Endothelial cell of umbilical vein (primary cell): ENCODE measurements at regions not wholly inside any gene's neighbourhood (a gene's known extent, or its start where the extent isn't known, plus 50 kb on each side); places are given as distances from the start of the nearest gene placed in this dataset.

Experiments
- BruUV-seq: library from RNA; stranded (reverse); fragments of 400-500 nt; replicated peaks from 2 replicates; lab custom pipeline; 2021; lab: Mats Ljungman, UMichigan
- CTCF ChIA-PET: fragments of 300-600, 350-600 bp; sonication (Branson Sonifier 250); formaldehyde crosslinking; loops from one replicate; lab custom pipeline; 2021; ENCODE audit warnings: antibody characterized with exemption, inconsistent platforms; lab: Charles Lee
- POLR2A ChIA-PET: fragments of 300-600, 350-600 bp; sonication (Branson Sonifier 250); formaldehyde crosslinking; loops from one replicate; lab custom pipeline; 2021; ENCODE audit warnings: antibody characterized with exemption, inconsistent platforms; lab: Charles Lee
- DNase-seq: peaks from one replicate; pipeline ENCODE4 v3.0.0-alpha.2; 2011; ENCODE audit warnings: low read depth, low spot score
- FAIRE-seq: peaks from 2 replicates; lab custom pipeline; 2011; peaks lifted over from hg19 to GRCh38; lab: Jason Lieb, UNC
- H2AFZ ChIP-seq: 2 replicates; pipeline ENCODE4 v1.6.0; 2012; ENCODE audit warnings: low read depth, low read length, control low read depth, inconsistent platforms
- H3K27ac ChIP-seq: 2 replicates; pipeline ENCODE4 v1.5.1; 2011; ENCODE audit warnings: low read depth, mild to moderate bottlenecking, control low read depth, low read length, moderate library complexity; ENCODE audit not compliant: insufficient read depth
- H3K27me3 ChIP-seq, 2 experiments: 2 replicates each; pipeline versions ENCODE4 v1.6.0 to v1.6.1; 2011; ENCODE audit warnings: low read length in 2 of 2, mixed read lengths in 1 of 2; ENCODE audit not compliant: control insufficient read depth in 2 of 2, insufficient read depth in 2 of 2
- H3K36me3 ChIP-seq, 2 experiments: 2 replicates in 1 of 2; 3 replicates in 1 of 2; pipeline ENCODE4 v1.5.1; 2011; ENCODE audit warnings: low read length in 2 of 2, mild to moderate bottlenecking in 1 of 2, moderate library complexity in 1 of 2; ENCODE audit not compliant: control insufficient read depth in 2 of 2, insufficient read depth in 2 of 2; ENCODE audit errors: extremely low read depth in 1 of 2
- H3K4me1 ChIP-seq: 3 replicates; pipeline ENCODE4 v1.5.1; 2011; ENCODE audit warnings: mild to moderate bottlenecking, low read length; ENCODE audit not compliant: control insufficient read depth, insufficient read depth; ENCODE audit errors: extremely low read depth
- H3K4me2 ChIP-seq: 2 replicates; pipeline ENCODE4 v1.6.1; 2011; ENCODE audit warnings: low read length, control low read depth, mixed read lengths; ENCODE audit not compliant: insufficient read depth
- H3K4me3 ChIP-seq, 3 experiments: fragments of 200-600 bp in 1 of 3; sonication (generic), shearing (Covaris generic) in 1 of 3; replicated peaks in 1 of 3; 2 replicates each; pipeline ENCODE4 v1.5.1; 2011 to 2016; ENCODE audit warnings: control low read depth in 3 of 3, low read length in 3 of 3, mild to moderate bottlenecking in 2 of 3, inconsistent platforms in 1 of 3, low read depth in 1 of 3, moderate library complexity in 1 of 3; ENCODE audit not compliant: insufficient read depth in 1 of 3
- H3K79me2 ChIP-seq: 2 replicates; pipeline ENCODE4 v1.6.0; 2012; ENCODE audit warnings: low read length, inconsistent platforms; ENCODE audit not compliant: control insufficient read depth, insufficient read depth
- H3K9ac ChIP-seq: replicated peaks from 2 replicates; pipeline ENCODE3; 2011; ENCODE audit warnings: low read length, control low read depth; ENCODE audit not compliant: insufficient read depth; ENCODE audit errors: extremely low read depth
- H3K9me1 ChIP-seq: replicated peaks from 3 replicates; pipeline ENCODE4 v1.6.0; 2011; ENCODE audit warnings: mild to moderate bottlenecking, low read length; ENCODE audit not compliant: control insufficient read depth, insufficient read depth; ENCODE audit errors: extremely low read depth
- H3K9me3 ChIP-seq: replicated peaks from 2 replicates; pipeline ENCODE4 v1.5.1; 2012; ENCODE audit warnings: low read length, inconsistent platforms; ENCODE audit not compliant: control insufficient read depth, insufficient read depth
- H4K20me1 ChIP-seq: replicated peaks from 2 replicates; pipeline ENCODE3; 2011; ENCODE audit warnings: mild to moderate bottlenecking, low read length; ENCODE audit not compliant: control insufficient read depth, insufficient read depth; ENCODE audit errors: extremely low read depth
- CTCF ChIP-seq, 2 donors: IDR thresholded peaks; 1 replicate in 1 of 2; 2 replicates in 1 of 2; pipeline ENCODE4 v1.5.1; 2011; ENCODE audit warnings: low read length in 2 of 2, mild to moderate bottlenecking in 2 of 2, moderate library complexity in 2 of 2, control low read depth in 1 of 2, inconsistent platforms in 1 of 2, low read depth in 1 of 2; ENCODE audit not compliant: insufficient read depth in 1 of 2; ENCODE audit errors: extremely low read depth in 1 of 2
- EZH2 ChIP-seq: IDR thresholded peaks from 2 replicates; pipeline ENCODE4 v1.6.1; 2012; ENCODE audit warnings: borderline replicate concordance, low read depth, mild to moderate bottlenecking, moderate library complexity, low read length, inconsistent platforms; ENCODE audit not compliant: severe bottlenecking
- FOS ChIP-seq: IDR thresholded peaks from 2 replicates; pipeline ENCODE4 v1.6.1; 2011; ENCODE audit warnings: mild to moderate bottlenecking, low read length, moderate library complexity, borderline replicate concordance; ENCODE audit not compliant: insufficient read depth
- GATA2 ChIP-seq: IDR thresholded peaks from 2 replicates; pipeline ENCODE4 v1.7.0; 2011; ENCODE audit warnings: low read depth, mild to moderate bottlenecking, moderate library complexity, mixed read lengths, low read length; ENCODE audit not compliant: insufficient read length, insufficient read depth
- JUN ChIP-seq: IDR thresholded peaks from 2 replicates; pipeline ENCODE4 v1.6.1; 2011; ENCODE audit warnings: borderline replicate concordance, low read depth; ENCODE audit not compliant: insufficient read length, insufficient read depth
- MAX ChIP-seq: IDR thresholded peaks from 2 replicates; pipeline ENCODE4 v1.6.1; 2011; ENCODE audit not compliant: insufficient read depth, insufficient read length
- MYC ChIP-seq: IDR thresholded peaks from one replicate; pipeline ENCODE4 v1.6.1; 2011; ENCODE audit warnings: mild to moderate bottlenecking, low read depth, low read length
- POLR2A ChIP-seq: IDR thresholded peaks from 2 replicates; pipeline ENCODE4 v1.6.1; 2012; ENCODE audit warnings: low read depth, mild to moderate bottlenecking, control low read depth, low read length
- POLR2AphosphoS5 ChIP-seq: IDR thresholded peaks from 2 replicates; pipeline ENCODE4 v1.6.1; 2012; ENCODE audit warnings: low read depth, mild to moderate bottlenecking, control low read depth, low read length, moderate library complexity; ENCODE audit not compliant: insufficient read depth
- dilution Hi-C: fragments of 300-500 bp; cut with MboI; formaldehyde crosslinking; loops from one replicate; pipeline ENCODE4 v1.15.0; 2019; ENCODE audit warnings: low sequenced_read_pairs; ENCODE audit not compliant: extremely low pct_ligation_motif_present
- intact Hi-C: fragments of 100-400 bp; cut with micrococcal nuclease; formaldehyde crosslinking; loops from one replicate; pipeline ENCODE4 v1.10.0; 2022

GRCh38 chr6:85092226-85092625 is 327.8 kb upstream of the TBX18 start:
- FAIRE-seq (no peak), DNase-seq (no peak)
- ChIA-PET CTCF (no interaction called here), POLR2A (no interaction called here)
- no peak overlapping the region for H3K4me2 ChIP-seq
- no peak overlapping the region for H3K27ac ChIP-seq
- H4K20me1 ChIP-seq = no peaks in the 10 kb centered on the region
- no peak overlapping the region for H3K4me3 ChIP-seq
- H3K27me3 ChIP-seq = no peaks in the 10 kb centered on the region
- intact Hi-C loops (no loop called here), dilution Hi-C loops (no loop called here)
- TF ChIP-seq CTCF (IDR thresholded peaks at IDR 0.05; ENCODE audit: extremely low read depth in 1 of 2, insufficient read depth in 1 of 2, low read depth in 1 of 2, low read length in 2 of 2) (no peak), EZH2 (no peak), POLR2AphosphoS5 (no peak), JUN (no peak), MAX (no peak), GATA2 (no peak), POLR2A (no peak), MYC (no peak), FOS (no peak)
- no peaks in the 10 kb centered on the region for H3K9me3 ChIP-seq
- H3K9me1 ChIP-seq = no peaks in the 10 kb centered on the region
- H2AFZ ChIP-seq = no peak overlapping the region
- no peaks in the 10 kb centered on the region for H3K79me2 ChIP-seq
- H3K4me1 ChIP-seq = no peaks in the 10 kb centered on the region
- no TSS peak for BruUV-seq
- H3K36me3 ChIP-seq = no peaks in the 10 kb centered on the region
- no peak overlapping the region for H3K9ac ChIP-seq
